CD4-positive, alpha-beta T cell treated with Interferon alpha-2 for 1 hour (primary cell): ENCODE measurements at regions not wholly inside any gene's neighbourhood (a gene's known extent, or its start where the extent isn't known, plus 50 kb on each side); places are given as distances from the start of the nearest gene placed in this dataset.

Source experiments
- DNase-seq, 2 donors: peaks; one replicate each; pipeline ENCODE4 v3.0.0-alpha.2; 2020 to 2022

DNA sequence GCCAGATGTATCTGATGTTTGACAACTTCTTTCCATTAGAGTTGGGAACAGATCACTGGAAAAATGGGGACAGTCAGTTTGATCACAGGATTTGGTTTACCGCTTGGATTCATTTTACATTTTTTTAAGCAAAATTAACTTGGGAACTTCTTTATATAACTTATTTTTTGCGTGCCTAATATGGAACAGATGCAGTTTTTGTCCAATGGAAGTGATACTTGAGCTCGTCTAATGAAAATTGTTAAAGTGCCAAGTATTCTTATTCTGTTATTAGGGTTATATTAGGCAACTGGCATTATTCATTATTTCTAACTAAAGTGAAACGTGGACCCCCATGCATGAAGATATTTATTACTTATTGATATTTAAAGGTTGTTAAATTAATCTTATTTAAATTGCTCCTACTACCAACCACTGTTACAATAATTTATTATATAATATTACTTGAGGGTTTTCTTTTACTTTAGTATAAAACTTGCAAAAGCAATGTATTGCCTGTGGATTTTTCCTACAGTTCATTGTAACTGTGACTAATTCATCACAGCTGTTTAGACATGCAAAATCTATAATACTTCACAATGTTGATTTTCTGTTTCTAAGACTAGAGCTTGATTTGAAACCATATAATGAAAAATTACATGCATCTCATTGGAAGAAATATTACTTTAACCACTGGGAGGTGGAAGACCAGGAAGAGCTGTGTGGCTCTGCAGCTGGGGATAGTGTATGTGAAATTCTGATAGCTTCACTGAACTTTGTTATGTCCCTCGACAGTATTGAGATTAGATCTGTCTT lies 787.3 kb upstream of the WWC1 start:
- DNase-seq = no peak

DNA sequence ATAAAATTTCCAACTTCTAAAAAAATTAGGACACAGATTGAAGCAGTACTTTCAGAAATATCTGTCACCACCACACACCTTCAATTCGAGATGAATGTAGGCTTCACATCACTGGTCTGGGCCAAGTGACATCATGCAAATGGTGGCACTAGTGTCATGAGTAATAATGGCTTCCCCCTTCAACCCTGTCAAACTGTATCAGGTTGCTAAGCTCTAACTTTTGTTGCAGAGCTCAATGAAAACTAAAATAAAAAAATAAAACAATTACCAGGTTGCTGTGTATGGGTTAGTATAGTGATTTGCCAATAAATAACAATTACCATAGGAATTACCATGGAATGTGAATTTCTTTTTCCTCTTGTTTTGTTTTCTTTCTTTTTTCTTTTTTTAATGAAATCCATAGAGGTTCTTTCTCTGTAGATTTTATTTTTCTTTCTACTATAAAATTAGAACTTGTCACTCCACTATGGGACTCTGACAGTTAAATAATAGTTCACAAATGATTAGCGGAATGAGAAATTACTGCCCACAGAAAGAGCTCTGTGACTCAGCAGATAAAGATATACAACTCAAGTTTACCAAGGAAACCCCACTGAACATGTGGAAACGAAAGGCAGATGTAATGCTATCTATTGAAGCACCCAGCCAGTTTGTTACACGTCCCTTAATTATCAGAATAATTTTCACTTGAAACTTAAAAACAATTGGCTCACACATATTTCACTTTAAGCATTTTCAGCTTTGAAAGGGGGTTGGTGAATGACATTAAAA lies 783.8 kb upstream of the WWC1 start:
- DNase-seq = no peak

DNA sequence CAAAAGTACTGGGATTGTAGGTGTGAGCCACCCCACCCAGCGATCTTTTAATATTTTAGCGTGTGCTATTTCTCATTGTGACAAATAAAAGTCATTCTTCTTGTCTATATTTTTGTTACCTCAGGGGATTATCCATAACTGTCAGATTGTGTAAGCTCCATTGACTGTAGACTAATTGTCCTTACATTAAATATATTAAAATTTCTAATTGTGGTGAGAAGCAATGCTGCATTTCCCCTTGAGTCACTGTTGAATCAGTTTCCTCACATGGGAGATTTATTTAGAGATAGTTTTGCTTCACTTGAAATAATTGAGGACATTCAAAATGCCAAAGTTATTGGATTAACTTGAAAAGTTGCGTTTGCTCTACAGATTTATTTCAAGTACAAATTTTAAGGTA lies 782.4 kb upstream of the WWC1 start:
- DNase-seq = no peak

DNA sequence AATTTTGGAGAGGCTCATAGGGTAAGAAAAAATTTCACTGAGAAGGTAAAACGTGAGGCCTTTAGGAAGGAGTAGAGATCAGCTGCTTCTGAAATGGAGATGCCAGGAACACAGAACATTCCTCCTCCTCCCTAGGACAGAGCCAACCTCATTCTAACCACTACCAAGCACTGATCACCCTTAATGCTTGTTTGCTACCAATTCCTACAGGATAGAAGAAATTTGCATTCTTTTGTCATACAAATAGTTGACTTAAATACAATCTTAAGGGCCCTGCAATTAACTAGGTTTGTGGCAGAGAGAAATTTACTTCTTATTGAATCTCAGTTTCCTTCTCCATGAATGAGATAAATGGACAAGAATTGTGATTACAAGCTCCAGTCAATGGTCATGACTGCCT lies 780.2 kb upstream of the WWC1 start:
- no peak for DNase-seq

DNA sequence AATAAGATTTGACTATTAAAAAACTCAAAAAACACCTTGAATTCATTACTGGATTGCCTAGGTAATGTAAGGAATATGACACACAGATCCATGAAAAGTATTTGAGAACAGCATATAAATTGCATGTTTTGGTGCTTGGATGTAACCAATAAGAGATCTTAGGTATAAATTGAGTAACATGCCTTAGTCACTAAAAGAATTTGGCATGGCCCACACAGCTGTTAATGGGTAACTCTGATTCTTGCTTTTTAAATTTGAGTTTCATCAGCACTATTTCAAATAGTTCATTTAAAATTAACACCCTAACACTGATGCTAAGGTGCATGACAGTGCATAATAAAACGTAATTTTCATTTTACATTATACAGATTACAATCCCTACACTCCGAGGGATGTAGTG lies 779.3 kb upstream of the WWC1 start:
- no peak for DNase-seq

DNA sequence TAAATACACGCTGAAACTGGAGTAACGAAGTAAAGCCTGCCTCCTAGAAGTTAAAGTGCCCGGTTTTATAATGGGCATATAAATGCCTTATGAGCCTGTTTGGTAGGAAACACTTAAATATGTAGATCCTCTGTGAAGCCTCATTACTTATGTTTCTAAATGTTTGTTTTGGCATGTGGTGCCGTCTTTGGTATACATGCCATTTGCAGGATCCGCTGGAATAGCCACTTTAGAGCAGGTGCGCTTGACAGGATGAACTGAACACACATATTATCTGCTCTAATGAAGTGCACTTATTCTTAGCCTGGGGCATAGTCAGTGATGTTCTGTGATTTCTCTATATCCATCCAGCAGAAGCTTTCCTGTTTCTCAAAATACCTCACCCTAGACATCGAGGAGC lies 778.1 kb upstream of the WWC1 start:
- no peak for DNase-seq

DNA sequence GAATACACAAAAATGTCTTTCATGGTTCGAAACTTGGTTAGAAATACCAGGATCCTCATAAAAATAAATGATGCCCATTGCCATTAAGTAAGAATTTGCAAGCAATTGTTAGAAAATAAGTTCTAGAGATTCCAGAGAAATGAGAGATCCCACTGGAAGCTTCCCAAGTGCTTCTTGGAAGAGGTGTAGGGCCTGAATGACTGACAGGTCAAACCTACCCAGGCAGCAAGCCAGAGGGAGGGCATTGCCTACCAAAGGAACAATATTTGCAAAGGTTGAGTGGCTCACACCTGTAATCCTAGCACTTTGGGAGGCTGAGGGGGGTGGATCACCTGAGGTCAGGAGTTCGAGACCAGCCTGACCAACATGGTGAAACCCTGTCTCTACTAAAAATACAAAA lies 777.0 kb upstream of the WWC1 start:
- no peak for DNase-seq

DNA sequence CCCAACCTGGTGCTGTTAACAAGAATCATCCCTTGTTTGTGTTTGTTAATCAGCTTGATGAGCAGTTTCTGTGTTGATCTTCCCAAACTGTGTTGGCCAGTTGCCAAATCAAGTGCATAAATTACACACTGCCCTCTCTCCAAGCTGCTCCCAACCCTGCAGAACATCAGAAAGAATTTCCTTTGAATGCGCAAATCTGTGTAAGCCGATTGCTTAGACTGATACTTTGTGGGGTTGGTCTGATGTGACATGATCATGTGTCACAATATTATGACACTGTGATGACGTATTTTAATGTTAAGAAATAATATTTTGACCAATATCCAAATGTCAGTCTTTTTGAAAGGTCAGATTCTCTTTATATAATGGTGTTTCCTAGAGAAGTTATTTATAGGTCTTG lies 766.4 kb upstream of the WWC1 start:
- no peak for DNase-seq

DNA sequence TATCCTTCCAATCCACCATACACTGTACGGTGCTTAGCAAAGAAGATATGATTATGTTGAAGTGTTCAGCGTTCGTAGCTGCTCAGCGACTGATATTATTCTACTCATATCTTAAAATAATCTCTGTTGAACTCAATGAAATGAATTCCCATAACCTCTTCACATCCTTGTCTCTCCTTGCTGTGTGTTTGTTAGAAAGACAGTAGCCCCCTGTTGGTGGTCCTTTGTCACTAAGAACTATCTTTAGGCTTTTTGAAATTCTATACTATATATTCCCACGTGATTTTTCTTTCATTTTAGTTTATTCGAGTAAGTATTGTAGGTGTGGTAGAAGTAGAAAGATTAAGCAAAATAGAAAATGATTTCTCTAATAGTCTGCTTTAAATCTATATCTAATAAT lies 762.8 kb upstream of the WWC1 start:
- no peak for DNase-seq

DNA sequence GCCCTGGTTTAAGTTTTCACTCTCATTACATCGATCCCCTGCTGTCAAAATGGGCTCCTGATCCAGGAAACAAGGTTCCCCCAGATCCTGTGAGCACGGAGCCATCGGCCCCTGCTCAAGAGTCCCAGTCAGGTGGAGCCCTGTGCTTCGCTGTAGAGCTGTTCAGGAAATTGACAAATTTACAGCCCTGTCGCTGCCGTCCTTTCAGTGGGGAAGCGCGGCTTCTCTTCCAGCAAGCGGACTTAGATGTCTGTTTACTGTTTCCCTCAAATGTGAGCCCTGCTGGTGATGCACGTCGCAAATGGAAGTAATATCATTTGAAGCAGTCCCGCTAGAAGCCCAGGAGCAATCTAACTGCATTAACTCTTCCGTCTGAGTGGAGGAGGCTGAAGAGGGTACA lies 760.9 kb upstream of the WWC1 start:
- no peak for DNase-seq

DNA sequence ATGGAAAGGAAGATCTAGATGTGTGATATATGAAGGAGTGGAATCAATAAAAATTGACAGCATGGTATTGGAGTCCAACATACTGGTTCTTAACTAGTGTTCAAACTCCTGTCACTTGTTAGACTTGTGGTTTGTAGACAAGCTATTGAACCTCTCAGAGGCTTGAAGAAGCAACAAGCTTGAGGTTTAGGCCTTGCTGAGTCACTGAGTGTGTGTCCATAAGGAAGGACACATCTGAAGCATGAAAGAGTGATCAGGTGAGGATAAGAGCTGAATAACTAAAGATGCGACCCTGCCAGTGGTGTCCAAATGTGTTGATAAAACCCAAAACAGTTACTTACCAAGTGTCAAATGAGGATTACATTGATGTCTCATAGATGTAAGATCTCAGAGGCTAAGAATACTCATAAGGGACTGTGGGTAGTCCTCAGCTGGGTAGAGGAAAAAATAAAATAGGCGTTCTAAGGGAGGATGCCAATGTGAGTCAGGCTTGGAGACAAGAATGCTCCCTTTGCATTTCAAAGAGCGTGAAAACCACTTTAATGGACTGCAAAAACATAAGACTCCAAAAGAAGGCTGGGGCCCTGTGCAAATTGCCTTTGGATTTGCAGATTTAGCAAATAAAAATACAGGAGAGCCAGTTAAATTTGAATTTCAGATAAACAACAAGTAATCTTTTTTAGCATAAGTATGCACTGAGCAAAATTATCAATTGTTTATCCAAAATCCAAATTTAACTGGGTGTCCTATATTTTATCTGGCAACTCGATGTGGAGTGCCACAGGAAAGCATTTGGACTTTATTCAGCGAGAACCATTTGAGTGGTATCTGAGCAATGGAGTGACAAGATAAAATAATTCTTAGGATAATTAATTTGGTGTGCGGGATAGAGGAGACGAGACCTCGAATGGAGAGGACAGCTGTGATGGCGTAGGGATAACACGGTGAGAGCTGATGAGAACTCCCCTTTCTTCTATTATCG lies 757.3 kb upstream of the WWC1 start:
- no peak for DNase-seq

DNA sequence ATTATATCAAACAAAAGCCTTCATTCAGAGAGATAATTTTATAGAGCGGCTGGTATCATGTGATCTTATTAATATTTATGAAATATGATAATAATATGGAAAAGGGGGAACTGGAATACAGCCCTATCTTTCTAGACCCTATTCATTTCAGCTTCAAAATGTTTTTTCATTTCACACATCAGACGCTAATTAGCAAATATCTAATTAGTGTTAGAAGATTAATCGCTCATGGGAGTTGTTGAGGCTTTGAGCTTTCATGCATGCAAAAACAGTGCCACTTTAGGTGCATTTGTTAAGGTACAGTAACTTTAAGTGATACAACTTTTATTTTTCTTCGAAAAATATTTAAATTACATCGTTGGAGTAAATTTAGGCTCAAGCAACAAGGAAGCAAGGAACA lies 751.7 kb upstream of the WWC1 start:
- DNase-seq = no peak

DNA sequence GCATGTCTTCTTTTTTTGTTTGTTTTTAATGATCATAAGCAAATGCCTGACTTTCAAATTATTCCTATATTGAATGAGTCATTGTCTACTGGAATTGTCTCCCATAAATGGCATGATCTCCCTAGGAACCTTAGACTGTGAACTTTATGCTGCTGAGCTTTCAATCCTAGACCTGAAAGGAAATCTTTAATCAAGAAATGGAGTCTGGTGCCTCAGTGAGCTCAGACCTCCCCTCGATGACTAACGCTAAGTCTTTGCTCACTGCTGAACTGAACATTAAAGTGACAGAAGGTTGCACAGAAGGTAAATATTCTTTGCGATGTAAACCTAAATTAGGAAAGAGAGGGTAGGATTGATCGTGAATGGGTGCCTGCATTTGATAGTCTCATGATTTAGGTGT lies 745.2 kb upstream of the WWC1 start:
- no peak for DNase-seq

DNA sequence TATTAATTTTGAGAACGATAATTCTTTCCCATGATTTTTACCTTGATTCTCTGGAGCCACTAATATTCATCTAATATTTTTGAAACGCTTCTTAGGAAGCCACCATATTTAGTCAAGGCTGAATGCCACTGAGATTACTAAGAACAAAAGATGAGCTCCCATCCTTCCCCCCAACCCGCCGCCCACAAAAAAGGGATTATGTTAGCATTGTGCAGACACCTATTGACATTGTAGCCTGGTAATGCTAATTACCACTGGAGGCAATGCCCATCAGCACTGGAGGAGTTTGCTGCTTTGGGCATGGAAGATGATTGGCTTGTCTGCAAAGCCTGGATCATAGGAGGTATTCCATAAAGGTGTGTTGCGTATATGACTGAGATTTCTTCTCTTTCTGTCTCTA lies 739.1 kb upstream of the WWC1 start:
- DNase-seq = no peak

DNA sequence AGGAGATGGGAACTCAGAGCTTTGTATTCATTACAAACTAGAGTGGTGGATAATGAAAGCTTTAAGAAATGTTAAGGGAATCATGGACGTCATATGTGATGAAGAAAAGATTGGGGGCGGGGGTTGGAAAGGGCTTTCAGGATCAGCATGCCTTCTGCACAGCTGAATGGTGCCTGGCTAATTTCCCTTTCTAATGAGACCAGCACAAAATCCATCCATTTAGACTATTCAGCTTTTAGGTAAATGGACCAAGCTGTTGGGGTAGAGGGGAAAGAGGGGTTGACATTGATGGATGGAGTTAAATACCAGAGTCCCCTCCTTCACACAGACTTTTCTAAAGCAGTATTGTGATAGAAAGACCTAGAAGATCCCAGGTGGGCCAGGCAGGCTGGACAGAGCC lies 737.9 kb upstream of the WWC1 start:
- DNase-seq = no peak

DNA sequence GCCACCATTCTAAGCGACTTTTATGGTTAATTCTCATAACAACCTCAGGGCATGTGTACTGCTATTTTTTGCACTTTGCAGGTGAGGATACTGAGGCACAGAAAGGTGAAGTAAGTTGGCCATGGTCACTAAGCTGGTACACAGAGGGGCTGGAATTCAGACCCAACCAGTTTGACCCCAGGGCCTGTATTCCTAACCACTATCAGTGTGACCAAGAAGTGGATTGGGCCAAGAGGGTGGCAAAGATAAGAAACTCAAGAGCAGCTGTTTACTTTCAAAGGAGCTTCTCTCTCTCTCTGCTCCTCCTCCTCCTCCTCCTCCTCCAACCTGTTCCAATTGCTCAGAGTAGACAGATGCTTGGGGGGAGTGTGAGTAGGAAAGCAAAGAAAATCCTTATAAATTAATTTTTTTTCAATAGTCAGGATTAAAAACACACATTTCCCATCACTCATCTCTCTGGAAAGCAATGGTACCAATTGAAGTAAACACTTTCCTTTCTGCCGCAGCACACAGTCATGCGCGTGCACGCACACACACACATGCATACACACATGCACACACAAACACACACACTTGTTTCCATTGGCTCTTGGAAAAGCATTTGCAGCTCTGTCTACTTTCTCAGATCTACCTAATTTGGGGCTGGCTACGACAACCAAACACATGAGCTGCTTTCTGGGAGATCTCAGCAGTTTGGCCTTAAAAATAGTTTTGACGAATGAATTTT lies 736.7 kb upstream of the WWC1 start:
- no peak for DNase-seq

DNA sequence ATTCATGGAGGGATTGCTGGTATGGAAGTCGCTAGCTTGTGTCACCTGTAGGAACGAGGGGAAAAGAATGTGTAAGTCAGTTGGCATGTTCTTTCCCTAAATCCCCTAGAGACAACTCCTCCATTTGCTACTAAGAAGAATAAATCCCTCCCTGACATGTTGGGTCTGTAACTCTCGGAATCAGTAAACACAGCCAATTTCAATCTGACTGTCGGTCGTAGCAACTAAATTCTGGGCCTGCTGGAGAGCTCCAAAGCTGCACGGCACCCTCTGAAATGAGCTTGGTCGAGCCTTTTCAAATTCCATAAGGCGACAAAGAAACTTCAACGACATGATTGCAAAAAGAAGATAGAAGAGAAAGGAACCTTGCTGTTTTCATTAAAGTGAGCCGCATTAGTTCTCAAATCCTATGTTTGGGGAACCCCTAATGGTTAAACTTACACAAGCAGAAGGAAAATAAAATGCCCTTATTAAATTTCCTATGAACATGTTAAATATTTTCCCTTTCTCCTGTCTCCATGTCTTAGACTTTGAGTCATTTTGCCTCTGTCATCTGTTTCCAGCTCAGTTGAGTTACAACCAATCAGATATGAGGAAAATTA lies 735.8 kb upstream of the WWC1 start:
- DNase-seq = no peak

DNA sequence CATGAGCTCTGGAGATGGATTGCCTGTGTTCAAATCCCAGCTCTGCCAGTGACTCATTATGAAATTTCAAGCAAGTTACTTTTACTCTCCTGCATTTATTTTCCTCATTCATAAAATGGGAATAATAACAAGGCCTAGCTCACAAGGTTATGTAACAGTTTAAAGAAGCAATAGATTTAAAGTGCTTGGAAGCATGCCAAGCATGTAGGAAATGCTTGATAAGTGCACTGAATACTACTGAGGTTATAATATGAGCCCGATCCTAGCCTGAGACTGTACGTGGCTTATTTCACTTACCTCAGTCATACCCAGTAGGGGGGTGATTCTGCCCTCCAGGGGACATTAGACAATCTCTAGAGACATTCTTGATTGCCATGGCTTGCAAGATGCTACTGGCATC lies 734.1 kb upstream of the WWC1 start:
- DNase-seq = no peak

DNA sequence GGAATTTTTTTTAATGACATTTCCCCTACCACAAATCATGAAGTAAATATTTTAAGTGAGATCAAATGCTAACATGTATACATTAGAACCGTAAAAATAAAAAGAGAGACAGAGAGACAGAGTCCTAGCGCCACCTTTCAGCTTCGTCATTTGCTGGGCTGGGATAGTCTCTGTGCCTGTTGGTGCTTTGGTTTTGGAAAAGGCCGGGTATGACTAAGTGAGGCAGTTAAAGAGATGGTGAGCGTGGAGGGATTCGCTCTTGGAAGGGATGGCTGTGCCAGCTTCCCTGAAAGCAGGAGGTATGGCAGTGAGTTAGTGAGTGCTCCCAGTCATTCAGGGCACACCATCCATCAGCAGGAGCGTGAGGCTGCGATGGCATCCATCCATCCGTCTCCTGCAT lies 729.6 kb upstream of the WWC1 start:
- DNase-seq = no peak

DNA sequence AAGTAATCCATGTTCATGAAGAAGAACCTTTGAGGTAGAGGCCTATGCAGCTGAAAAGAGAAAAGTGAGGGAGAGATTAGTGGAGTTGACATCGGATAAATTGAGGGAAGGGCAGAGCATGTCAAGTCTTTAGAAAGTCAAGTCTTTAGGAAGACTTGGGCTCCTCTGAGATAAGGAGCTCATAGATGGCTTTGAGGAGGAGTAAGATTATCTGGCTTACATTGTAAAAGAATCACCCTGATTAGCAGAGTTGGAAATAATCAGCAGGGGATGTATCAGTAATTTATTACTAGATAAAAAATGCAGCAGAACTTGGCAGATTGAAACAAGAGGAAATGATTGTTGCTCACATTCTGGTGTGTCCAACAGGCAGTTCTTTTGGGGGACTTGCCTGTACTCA lies 727.2 kb upstream of the WWC1 start:
- no peak for DNase-seq

DNA sequence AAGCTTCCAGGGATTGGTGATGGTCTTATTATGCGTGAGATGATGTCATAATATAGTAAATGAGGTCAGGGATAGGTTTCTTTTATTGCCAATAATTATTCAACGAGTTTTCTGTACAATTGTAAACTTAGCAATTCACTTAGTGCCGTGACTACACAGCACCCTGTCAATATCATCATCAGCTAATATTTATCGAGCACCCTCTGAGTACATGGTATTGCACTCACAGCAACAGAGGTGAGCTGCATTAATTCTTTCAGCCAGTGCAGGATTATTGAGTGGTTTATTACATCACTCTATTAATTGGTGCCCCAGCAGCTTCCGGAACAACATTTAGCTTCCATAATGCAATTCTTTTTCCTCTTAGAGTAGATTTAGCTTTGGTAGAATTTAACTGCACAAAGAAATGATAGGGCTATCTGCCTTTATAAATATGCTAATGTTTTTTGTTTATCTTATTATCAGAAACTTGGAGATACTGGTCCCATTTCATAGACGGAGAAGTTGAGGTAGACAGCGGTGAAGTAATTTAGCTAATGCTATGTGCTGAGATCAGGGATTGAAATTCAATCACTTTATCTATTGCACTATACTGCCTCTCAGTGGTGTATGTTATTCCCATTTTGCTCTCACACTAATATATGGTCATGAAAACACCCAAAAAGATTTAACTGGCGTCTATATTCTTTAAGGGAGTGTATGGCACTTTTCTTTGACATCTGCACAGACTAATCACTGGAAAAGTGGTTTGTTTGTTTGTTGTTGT lies 726.1 kb upstream of the WWC1 start:
- DNase-seq = no peak

DNA sequence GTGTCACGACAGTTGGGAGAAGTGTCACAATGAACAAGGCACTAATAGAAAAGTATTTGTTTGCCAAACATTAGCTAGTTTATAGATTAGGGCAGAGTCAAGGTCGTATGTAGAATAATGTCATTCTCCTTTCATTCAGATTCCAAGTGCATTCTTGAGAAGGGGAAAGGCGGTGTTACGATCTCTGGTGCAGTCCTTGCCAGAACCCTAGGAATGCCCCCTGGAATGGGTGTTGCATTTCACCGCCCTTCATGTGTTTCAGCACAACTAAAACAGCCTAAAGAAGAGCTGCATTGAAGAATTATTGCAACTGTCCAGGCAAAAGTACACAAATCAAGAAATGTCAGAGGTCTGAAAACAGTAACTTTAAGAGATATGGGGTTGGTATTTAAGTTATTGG lies 721.0 kb upstream of the WWC1 start:
- no peak for DNase-seq
